Epithelial cell of proximal tubule (primary cell): ENCODE measurements at regions not wholly inside any gene's neighbourhood (a gene's known extent, or its start where the extent isn't known, plus 50 kb on each side); places are given as distances from the start of the nearest gene placed in this dataset.
"Not testable (repeated sequence)": the region's sequence is repeated elsewhere in the genome, so short reads cannot be mapped to it uniquely, and the experiment has no call there.

ENCODE experiments used
- DNase-seq: peaks from one replicate; pipeline ENCODE4 v3.0.0-alpha.2; 2011; ENCODE audit warnings: low read depth
- H3K4me3 ChIP-seq: 2 replicates; pipeline ENCODE4 v1.5.1; 2011; ENCODE audit warnings: low read depth, mild to moderate bottlenecking, low read length
- CTCF ChIP-seq: conservative IDR thresholded peaks from 2 replicates; pipeline ENCODE4 v1.5.1; 2012; ENCODE audit warnings: low read depth, mild to moderate bottlenecking, low read length

GRCh38 chr5:130643321-130643720, 521.7 kb downstream of the HINT1 start:
- H3K4me3 ChIP-seq = no peak overlapping the region
- DNase-seq = no peak
- TF ChIP-seq CTCF = no peak

- no peak for TF ChIP-seq CTCF
- DNase-seq = no peak
- no peak overlapping the region for H3K4me3 ChIP-seq
Observed at GRCh38 chr5:130642461-130642860, 522.6 kb downstream of the HINT1 start.

- H3K4me3 ChIP-seq = no peak overlapping the region
- no peak for TF ChIP-seq CTCF
- DNase-seq = no peak
Observed at GRCh38 chr5:130627145-130627544, 537.9 kb downstream of the HINT1 start.

- H3K4me3 ChIP-seq = no peak overlapping the region
- DNase-seq = no peak
- TF ChIP-seq CTCF = no peak
Observed at GRCh38 chr5:130624805-130625204, 540.3 kb downstream of the HINT1 start.

GRCh38 chr5:130616161-130616560, 548.9 kb downstream of the HINT1 start:
- H3K4me3 ChIP-seq = no peak overlapping the region
- DNase-seq = no peak
- no peak for TF ChIP-seq CTCF

- TF ChIP-seq CTCF = no peak
- no peak for DNase-seq
- H3K4me3 ChIP-seq = no peak overlapping the region
Observed at GRCh38 chr5:130605234-130605633, 559.8 kb downstream of the HINT1 start.

GRCh38 chr5:130596647-130597046, 568.4 kb downstream of the HINT1 start:
- not testable (repeated sequence) for DNase-seq, H3K4me3 ChIP-seq

- H3K4me3 ChIP-seq = no peak overlapping the region
- no peak for DNase-seq
- no peak for TF ChIP-seq CTCF
Observed at GRCh38 chr5:130580264-130580663, 584.8 kb downstream of the HINT1 start.
